ENCODE measurements at regions not wholly inside any gene's neighbourhood (a gene's known extent, or its start where the extent isn't known, plus 50 kb on each side); places are given as distances from the start of the nearest gene placed in this dataset.
A peak's percentile ranks its signal among the peaks of the same experiment; 100 is the strongest.

DNA sequence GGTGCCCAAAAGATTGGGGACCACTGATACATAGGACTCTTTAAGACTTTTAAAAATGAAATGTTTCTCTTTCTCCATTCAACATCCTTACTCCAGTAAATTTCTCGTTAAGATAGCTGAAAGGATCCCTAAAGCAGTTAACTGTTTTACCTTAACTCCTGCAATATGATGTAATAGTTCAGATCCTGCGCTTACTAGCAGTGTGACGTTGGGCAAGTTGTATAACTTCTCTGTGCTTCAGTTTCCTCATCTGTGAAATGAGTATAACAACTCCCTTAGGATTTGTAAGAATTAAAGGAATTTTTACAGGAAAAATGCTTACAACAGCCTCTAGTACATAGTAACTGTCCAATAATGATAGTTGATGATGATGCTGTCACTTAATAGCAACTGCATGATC, 158.9 kb downstream of the TANC2 start:
- TF ChIP-seq, protein P1, sequence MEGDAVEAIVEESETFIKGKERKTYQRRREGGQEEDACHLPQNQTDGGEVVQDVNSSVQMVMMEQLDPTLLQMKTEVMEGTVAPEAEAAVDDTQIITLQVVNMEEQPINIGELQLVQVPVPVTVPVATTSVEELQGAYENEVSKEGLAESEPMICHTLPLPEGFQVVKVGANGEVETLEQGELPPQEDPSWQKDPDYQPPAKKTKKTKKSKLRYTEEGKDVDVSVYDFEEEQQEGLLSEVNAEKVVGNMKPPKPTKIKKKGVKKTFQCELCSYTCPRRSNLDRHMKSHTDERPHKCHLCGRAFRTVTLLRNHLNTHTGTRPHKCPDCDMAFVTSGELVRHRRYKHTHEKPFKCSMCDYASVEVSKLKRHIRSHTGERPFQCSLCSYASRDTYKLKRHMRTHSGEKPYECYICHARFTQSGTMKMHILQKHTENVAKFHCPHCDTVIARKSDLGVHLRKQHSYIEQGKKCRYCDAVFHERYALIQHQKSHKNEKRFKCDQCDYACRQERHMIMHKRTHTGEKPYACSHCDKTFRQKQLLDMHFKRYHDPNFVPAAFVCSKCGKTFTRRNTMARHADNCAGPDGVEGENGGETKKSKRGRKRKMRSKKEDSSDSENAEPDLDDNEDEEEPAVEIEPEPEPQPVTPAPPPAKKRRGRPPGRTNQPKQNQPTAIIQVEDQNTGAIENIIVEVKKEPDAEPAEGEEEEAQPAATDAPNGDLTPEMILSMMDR (IDR thresholded peaks at IDR 0.05; ENCODE audit: insufficient read depth, low read depth, low read length): no peak
- DNase-seq (ENCODE audit: low read depth): no peak
- no peak overlapping the region for H3K4me3 ChIP-seq (ENCODE audit: low read depth, low read length)

GRCh38 chr17:63125987-63126386, 160.0 kb downstream of the TANC2 start:
- TF ChIP-seq, protein P1 (IDR thresholded peaks at IDR 0.05; ENCODE audit: insufficient read depth, low read depth, low read length): no peak
- H3K4me3 ChIP-seq (ENCODE audit: low read depth, low read length): no peak overlapping the region
- no peak for DNase-seq (ENCODE audit: low read depth)

GRCh38 chr17:63126607-63127006, 160.6 kb downstream of the TANC2 start:
- TF ChIP-seq, protein P1 (IDR thresholded peaks at IDR 0.05; ENCODE audit: insufficient read depth, low read depth, low read length): no peak
- DNase-seq (ENCODE audit: low read depth): peak; percentile 12

DNA sequence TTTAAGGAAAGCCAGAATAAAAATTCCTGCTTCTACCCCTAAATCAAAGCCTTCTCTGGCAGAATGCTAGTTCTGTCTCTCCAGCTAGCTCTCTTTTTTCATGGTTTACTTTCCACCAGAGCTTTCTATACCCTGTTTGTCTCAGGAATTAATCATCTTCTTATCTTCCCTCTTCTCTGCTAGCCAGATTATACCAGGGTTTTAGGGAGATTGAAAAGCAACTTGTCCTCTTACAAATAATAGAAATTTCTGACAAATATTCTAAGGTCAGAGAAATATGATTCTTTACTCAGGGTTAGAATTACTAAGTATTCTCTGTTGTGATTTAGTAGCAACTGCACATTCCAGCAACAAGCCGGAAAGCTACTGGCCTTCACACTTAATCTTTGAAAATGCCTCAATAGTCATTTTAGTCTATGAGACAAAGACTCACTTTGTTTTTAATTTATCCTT, 166.4 kb downstream of the TANC2 start:
- TF ChIP-seq, protein P1 (IDR thresholded peaks at IDR 0.05; ENCODE audit: insufficient read depth, low read depth, low read length): no peak
- H3K4me3 ChIP-seq (ENCODE audit: low read depth, low read length): no peak overlapping the region
- no peak for DNase-seq (ENCODE audit: low read depth)

More at GRCh38 chr17:63126607-63127006, 160.6 kb downstream of the TANC2 start:
- H3K4me3 ChIP-seq (ENCODE audit: low read depth, low read length): no peak overlapping the region

DNA sequence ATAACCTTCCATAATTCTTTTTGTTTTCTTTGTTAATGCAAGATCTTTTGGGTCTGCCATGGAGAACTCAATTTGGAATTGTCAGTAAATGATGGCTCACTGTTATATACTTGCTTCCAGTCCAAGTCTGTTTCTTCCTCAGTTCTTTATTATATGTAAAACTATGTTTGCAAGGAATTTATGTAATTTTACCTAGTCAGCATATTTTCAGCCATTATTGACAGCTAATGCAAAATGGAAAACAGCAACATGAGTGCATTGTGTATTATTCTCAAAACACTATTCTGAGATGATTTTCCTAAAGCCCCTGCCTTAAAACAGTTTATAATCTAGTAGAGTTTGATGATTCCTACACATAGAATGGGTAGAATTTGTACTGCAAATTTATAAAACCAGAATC, 167.5 kb downstream of the TANC2 start:
- H3K4me3 ChIP-seq (ENCODE audit: low read depth, low read length): no peak overlapping the region
- DNase-seq (ENCODE audit: low read depth): no peak
- TF ChIP-seq, protein P1 (IDR thresholded peaks at IDR 0.05; ENCODE audit: insufficient read depth, low read depth, low read length): no peak

- TF ChIP-seq, protein P1 (IDR thresholded peaks at IDR 0.05; ENCODE audit: insufficient read depth, low read depth, low read length): no peak
- DNase-seq (ENCODE audit: low read depth): no peak
- H3K4me3 ChIP-seq (ENCODE audit: low read depth, low read length): no peak overlapping the region
Observed at GRCh38 chr17:63134867-63135266, 168.8 kb downstream of the TANC2 start.

DNA sequence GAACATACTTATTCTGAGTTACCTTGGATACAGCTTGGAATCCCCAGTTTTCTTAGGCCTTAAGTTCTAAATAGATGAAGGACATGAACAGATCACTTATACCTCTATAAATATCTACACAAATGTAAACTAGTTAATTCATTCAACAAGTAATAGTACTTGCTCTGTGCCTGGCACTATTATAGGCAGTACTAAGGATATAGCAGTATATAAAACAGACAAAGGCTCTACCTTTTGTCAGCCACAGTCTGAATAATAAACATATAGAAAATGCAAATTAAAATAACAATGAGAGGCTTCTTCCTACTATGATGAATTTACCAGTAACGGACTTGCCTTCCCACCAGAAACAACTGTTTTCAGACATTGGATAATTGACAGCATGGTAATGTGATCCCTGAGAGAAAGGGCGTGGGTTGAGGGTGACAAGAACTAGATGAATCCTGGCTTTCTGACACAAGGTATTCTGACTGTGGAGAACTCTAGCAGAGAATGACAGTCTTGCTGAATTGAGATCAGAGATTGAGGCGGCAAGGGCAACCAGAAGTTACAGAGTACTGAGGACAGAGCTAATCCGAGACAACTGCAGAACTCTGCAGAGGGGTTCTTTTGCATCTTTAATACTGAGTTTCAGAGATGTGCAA, 170.5 kb downstream of the TANC2 start:
- no peak for DNase-seq (ENCODE audit: low read depth)
- TF ChIP-seq, protein P1 (IDR thresholded peaks at IDR 0.05; ENCODE audit: insufficient read depth, low read depth, low read length): no peak
- H3K4me3 ChIP-seq (ENCODE audit: low read depth, low read length): no peak overlapping the region

All from fibroblast of villous mesenchyme (primary cell).